Activated gamma-delta T cell (primary cell): ENCODE measurements at regions not wholly inside any gene's neighbourhood (a gene's known extent, or its start where the extent isn't known, plus 50 kb on each side); places are given as distances from the start of the nearest gene placed in this dataset.
"Not testable (repeated sequence)": the region's sequence is repeated elsewhere in the genome, so short reads cannot be mapped to it uniquely, and the experiment has no call there.

ENCODE experiments used
- DNase-seq: peaks from one replicate; lab custom pipeline; 2025; lab: John Stamatoyannopoulos, UW

GRCh38 chr5:28685794-28686193 is 1647.4 kb upstream of the CDH9 start:
- DNase-seq = no peak

GRCh38 chr5:28678899-28679298 is 1640.5 kb upstream of the CDH9 start:
- no peak for DNase-seq

GRCh38 chr5:28666110-28666509 is 1627.7 kb upstream of the CDH9 start:
- DNase-seq = no peak

- no peak for DNase-seq
These were observed 1609.7 kb upstream of the CDH9 start for GRCh38 chr5:28648108-28648507.

DNA sequence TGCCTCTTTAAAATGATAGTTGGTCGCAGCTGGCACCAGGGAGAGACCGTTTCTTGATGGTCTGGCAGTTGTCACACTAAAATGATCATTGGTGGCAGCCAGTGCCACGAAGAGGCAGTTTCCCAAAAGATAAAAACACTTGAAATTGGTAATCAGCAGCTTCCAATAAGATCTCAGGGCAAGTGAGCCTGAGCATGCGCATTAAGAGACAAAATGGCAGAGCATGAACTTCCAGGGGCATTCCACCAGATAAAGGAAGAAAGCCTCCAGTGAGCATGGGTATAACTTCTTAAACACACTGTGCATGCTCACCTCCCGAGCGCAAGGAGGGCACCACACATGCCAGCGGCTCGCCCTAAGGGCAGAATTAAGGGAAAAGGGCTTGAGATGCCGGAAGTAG is 1594.2 kb upstream of the CDH9 start:
- DNase-seq = no peak

- no peak for DNase-seq
These were observed 1565.5 kb upstream of the CDH9 start for GRCh38 chr5:28603869-28604268.

DNA sequence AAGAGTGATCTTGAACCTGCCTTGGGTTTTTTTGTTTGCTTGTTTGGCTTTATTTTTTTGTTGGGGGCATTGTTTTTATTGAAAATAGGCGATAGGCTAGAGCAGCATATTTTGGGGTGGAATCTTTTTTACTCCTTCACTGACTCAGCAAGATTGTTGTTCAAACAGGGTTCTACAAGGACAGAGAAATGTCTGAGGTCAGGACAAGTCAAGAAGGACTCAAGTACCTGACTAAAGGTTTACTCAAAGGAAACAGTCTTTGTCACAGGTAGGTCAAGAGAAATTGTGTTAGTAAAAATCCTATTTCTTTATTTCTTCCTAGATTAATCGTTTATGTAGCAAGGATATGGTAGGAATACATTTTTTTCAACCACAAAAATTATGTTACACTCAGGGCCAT is 1564.0 kb upstream of the CDH9 start:
- DNase-seq = no peak

- DNase-seq = not testable (repeated sequence)
These were observed 1558.3 kb upstream of the CDH9 start for GRCh38 chr5:28596707-28597106.

DNA sequence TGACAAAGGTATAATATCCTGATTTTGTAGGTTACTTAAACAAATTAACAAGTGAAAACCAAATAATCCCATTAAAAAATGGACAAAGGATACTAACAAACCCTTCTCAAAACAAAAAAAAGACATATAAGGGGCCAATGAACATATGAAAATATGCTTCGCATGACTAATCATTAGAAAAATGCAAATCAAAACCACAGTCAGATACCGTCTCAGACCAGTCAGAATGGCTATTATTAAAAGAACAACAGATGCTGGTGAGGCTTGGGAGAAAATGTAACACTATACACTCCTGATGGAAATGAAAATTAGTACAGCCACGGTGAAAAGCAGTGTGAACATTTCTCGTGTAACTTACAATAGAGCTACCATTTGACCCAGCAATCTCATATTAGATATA is 1542.2 kb upstream of the CDH9 start:
- DNase-seq = no peak

DNA sequence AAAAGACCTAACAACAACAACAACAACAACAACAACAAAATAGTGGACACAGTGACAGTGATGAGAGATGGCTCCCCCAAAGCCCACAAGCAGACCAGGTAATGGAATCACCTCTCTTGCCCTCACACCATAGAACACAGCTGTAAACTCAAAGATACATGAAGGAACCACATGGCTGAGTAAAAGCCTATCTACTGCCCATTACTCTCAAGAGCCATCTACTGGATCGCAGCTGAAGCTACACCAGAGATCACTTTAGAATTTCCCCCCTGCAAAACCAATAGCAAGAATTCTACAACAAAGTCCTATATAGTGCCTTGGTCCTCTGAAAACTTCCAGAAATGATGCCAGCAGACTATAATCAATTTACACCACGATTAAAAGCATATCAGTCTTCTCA is 1537.6 kb upstream of the CDH9 start:
- DNase-seq = no peak

- no peak for DNase-seq
These were observed 1537.0 kb upstream of the CDH9 start for GRCh38 chr5:28575368-28575767.

DNA sequence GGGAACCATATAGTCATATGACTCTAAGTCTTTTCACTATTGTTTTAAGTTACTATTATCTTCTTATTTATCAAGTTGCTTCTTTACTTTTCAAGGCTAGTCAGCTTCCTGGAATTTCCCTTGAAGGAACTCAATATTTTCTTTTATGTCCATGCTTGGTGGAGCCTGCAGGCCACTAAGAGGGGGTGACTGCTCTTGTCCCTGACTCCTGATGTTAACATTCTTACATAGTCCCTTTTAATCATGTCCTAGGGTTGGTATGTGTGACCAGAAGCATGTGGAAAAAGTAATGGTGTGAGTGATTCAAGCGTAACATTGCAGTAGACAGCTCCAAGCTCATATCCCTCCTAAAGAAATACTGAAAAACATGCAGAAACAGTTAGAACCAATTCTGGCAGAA is 1536.2 kb upstream of the CDH9 start:
- no peak for DNase-seq

GRCh38 chr5:28567048-28567447 is 1528.7 kb upstream of the CDH9 start:
- no peak for DNase-seq

DNA sequence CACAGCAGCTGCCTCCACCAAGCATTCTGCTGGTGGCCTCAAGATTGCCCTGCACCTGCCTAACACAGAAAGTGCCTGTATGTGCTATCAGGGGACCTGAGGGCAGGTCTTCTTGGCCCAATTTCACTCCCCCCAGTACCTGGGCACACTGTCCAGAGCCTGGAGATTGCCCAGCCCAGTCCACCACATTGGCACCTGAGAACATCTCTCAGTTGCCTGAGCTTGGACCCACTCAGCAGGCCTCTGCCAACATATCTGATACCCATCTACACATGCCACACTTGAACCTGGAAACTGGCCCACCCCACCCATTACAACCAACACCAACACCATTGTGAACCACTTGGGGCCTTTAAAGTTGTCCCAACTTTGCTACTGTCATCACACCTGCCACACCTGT is 1523.1 kb upstream of the CDH9 start:
- no peak for DNase-seq

GRCh38 chr5:28558196-28558595 is 1519.8 kb upstream of the CDH9 start:
- DNase-seq = no peak

GRCh38 chr5:28557114-28557513 is 1518.7 kb upstream of the CDH9 start:
- DNase-seq = no peak

GRCh38 chr5:28549588-28549987 is 1511.2 kb upstream of the CDH9 start:
- no peak for DNase-seq

DNA sequence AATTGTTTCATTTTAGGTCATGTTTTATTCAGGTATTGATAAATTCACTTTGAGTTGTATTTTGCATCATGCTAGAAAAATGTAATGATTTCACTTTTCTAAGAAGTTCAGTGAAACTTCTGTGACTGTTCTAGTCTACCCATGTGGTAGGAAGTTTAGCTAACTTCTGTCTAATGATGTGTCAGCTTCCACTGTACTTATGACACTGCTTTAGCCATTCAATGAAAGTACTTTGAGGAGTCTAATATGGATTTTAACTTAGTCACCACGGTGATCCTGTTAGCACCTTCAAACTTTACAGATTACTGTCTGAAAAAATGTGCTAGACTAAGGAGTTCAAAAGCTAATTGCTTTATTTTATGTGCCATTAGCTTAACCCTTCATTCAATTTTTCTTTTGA is 1510.5 kb upstream of the CDH9 start:
- DNase-seq = no peak

DNA sequence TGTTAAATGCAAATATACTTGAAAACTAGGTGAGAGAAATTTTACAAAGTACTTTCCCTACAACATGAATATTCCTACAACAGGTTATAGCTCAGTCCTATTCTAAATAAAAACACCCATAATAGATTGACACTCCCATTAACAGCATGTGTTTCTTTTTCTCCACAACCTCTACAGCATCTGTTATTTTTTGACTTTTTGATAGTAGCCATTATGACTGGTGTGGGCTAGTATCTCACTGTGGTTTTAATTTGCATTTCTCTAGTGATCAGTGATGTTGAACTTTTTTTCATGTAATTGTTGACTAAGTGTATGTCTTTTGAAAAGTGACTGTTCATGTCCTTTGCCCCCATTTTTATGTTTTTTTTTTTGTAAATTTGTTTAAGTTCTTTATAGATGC is 1506.1 kb upstream of the CDH9 start:
- DNase-seq = no peak

GRCh38 chr5:28543473-28544098 is 1505.2 kb upstream of the CDH9 start:
- no peak for DNase-seq

DNA sequence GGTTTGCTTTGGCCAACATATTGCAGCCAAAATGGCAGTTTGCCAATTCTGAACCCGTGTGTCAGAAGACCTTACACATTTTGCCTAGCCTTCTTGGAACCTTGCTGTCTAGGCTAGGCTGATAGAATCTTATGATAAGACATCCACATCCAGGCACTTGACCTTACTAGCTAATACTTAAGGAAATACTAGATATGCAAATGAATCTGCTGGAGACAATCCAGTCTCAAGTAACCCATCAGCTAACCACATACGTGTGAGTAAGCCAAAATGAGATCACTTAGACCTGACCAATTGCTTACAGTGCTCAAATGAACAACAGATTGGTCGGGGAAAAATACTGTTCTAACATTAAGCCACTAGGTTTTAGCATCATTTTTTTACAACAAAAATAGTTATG is 1504.6 kb upstream of the CDH9 start:
- no peak for DNase-seq

GRCh38 chr5:28523888-28524635 is 1485.7 kb upstream of the CDH9 start:
- DNase-seq = no peak

DNA sequence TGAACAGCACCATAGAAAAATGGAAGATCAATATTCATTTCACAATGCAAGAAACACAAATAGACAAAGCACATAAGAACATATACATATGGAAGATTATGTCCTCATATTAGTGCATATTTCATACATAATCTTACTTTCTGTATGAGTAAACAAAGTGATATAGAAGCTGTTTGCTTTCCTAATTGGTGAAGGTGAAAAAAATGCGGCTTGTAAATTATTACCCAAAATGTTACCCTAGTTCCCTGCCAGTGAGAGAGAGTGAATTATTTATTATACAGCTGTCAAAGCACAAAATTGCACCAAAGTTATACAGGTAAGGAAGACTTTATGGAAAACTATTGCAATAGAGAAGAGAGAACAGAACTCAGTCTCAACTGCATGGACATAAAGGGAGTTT is 1485.0 kb upstream of the CDH9 start:
- no peak for DNase-seq

GRCh38 chr5:28517691-28518090 is 1479.3 kb upstream of the CDH9 start:
- DNase-seq = no peak
